ENCODE measurements at regions not wholly inside any gene's neighbourhood (a gene's known extent, or its start where the extent isn't known, plus 50 kb on each side); places are given as distances from the start of the nearest gene placed in this dataset.

DNA sequence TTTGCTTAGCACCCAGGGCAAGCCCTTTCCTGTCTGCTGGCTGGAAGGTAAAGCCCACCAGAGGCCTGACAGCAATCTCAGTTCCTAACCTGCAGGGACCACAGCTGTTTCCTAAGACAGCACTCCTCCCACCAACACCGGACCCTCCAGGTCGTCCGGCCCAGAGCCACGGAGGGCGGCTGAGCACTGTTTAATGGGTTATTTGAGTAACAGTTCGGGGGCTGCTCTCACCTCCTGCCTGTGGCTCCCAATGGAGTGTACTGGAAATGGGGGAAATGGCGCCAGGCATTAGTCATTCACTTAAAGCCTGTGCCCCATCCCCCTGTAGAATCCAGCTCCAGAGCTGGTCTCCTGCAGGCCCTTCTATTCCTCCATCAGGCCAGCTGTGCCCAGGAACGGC lies 81.6 kb upstream of the ADRA2C start:
- Histone ChIP-seq H3K9me3 (no peaks in the 10 kb centered on the region), H3K4me3 (no peak overlapping the region), H3K4me1 (no peaks in the 10 kb centered on the region), H3K27ac (no peak overlapping the region), H3K36me3 (no peaks in the 10 kb centered on the region), H3K27me3 (no peaks in the 10 kb centered on the region)
- intact Hi-C loops (cut with DNase I), result no loop called here
- ATAC-seq (no peak), DNase-seq (peak; percentile 30)
- TF ChIP-seq, protein P1, sequence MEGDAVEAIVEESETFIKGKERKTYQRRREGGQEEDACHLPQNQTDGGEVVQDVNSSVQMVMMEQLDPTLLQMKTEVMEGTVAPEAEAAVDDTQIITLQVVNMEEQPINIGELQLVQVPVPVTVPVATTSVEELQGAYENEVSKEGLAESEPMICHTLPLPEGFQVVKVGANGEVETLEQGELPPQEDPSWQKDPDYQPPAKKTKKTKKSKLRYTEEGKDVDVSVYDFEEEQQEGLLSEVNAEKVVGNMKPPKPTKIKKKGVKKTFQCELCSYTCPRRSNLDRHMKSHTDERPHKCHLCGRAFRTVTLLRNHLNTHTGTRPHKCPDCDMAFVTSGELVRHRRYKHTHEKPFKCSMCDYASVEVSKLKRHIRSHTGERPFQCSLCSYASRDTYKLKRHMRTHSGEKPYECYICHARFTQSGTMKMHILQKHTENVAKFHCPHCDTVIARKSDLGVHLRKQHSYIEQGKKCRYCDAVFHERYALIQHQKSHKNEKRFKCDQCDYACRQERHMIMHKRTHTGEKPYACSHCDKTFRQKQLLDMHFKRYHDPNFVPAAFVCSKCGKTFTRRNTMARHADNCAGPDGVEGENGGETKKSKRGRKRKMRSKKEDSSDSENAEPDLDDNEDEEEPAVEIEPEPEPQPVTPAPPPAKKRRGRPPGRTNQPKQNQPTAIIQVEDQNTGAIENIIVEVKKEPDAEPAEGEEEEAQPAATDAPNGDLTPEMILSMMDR (IDR thresholded peaks at IDR 0.05), result no peak

DNA sequence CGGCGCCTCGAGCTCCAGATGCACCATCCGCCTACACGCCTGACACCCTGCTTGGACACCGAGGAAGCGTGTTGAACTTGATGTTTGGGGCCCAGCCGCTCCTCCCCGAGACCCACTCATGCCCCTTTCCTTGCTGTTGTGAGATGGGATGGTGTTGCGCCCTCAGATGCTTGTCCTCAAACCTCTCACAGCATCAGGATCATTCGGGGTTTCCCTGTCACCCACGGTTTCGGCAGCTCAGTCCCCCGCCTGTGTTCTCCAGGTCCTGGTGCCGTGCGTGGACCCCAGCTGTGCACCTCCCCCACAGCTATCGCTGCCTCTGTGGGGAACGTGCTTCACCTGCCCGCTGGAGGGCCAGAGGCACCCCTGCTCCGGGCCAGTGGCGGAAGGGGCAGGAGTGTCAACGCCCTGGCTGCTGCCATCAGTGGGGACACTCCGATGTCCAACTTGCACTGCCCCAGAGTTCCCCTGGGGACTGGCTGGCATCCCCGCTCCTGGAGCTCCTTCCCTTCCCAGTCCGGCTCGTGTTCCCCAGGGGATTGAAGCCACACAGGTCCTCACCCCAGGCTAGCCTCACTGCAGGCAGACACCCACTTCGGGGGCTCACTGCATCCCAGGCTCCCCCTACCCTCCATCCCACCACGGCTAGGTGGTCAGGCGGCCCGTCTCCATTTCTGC lies 82.3 kb upstream of the ADRA2C start:
- Histone ChIP-seq H3K27me3 (no peaks in the 10 kb centered on the region), H3K4me3 (no peak overlapping the region), H3K36me3 (no peaks in the 10 kb centered on the region), H3K4me1 (no peaks in the 10 kb centered on the region), H3K9me3 (no peaks in the 10 kb centered on the region), H3K27ac (no peak overlapping the region)
- DNase-seq, result peak; percentile 42
- TF ChIP-seq, protein P1 (IDR thresholded peaks at IDR 0.05), result no peak
- ATAC-seq, result no peak
- intact Hi-C loops (cut with DNase I), result no loop called here

DNA sequence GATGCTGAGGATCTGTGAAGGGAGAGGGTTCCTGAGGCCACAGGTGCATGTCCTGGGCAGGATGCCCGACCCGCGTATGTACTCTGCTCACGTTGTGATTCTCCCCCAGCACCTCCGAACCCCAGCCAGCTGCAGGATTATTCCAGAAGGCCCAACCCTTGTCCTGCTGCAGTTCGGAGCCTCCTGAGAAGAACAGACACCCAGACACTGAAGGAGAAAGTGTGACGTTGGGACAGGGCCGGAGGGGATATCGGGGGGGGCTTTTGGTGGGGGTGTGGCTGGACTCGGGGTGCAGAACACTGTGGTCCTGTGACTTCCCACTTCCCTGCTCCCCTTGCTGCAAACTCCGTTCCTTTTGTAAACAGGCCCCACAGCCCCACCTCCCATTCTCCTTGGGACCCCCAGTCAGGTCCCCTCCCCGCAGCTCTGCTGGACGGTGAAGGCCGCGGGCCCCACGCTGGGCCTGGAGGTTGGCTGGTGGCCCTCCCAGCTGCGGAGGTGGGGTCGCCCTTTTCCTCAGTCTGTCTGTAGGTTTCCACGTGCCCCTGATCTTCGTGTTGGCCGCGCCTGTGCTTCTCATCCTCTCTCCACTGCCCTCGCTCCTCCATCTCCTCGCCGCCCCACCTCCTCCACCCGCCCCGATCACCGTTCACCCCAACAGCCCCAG lies 83.0 kb upstream of the ADRA2C start:
- no peak overlapping the region for H3K27ac ChIP-seq
- no peaks in the 10 kb centered on the region for H3K9me3 ChIP-seq
- TF ChIP-seq, protein P1 (IDR thresholded peaks at IDR 0.05), result no peak
- H3K36me3 ChIP-seq, result no peaks in the 10 kb centered on the region
- H3K27me3 ChIP-seq, result no peaks in the 10 kb centered on the region
- no peaks in the 10 kb centered on the region for H3K4me1 ChIP-seq
- ATAC-seq, result no peak
- H3K4me3 ChIP-seq, result no peak overlapping the region
- peak; percentile 61 for DNase-seq
- intact Hi-C loops (cut with DNase I), result no loop called here

DNA sequence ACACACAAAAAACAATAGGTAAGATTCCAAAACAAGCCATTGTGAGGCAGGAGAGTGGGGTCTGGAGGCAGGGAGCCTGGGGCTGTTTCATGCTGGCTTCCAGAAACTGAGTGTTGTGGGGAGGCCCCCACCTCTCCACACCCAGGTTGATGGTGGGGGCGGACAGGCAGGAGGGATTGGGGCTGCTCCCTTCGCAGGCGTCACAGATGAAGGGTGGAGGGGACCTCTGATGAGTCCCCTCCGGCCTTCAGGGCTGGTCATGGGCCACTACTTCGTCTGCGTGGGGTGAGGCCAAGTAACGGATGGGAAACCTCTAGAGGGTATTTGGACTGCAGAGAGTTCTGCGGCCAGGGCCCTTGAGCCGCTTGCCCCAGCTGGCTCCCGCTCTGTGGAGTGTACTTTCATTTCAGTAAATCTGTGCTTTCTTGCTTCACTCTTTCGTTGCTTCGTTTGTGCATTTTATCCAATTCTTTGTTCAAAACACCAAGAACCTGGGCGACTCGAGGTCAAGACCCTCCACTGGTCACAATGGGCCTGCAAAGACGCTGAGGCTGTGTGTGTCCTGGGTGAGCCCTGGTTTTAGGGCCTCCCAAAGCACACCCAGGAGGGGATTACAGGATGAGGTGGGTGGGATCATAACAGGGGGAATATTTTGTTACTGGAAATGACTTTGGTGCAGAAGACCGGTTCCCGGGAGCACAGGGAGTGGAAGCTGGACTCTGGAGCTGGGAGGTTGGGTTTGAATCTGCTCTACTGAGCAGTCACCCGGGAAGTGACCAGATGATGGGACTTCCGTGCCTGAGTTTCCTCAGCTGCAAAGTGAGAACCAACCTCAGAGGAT lies 83.7 kb upstream of the ADRA2C start:
- Histone ChIP-seq H3K4me1 (no peaks in the 10 kb centered on the region), H3K27ac (no peak overlapping the region), H3K36me3 (no peaks in the 10 kb centered on the region), H3K9me3 (no peaks in the 10 kb centered on the region), H3K4me3 (no peak overlapping the region), H3K27me3 (no peaks in the 10 kb centered on the region)
- intact Hi-C loops (cut with DNase I), result no loop called here
- DNase-seq (peak; percentile 46), ATAC-seq (no peak)
- TF ChIP-seq, protein P1 (IDR thresholded peaks at IDR 0.05), result no peak

DNA sequence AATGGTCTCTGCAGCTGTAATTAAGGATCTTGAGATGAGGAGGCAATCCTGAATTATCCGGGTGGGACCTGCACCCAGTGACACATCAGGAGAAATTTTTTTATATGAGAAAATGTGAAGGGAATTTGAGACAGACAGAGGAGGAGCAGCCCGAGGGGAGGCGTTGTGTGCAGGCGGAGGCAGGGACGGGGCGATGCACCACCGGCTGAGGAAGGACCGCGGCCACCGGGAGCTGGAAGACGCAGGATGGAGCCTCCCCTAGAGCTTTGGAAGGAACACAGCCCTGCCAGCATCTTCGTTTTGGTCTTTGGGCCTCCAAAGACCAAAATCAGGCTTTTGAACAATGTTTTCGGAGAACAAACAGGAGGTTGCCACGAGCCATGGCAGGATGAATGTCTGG lies 85.0 kb upstream of the ADRA2C start:
- intact Hi-C loops (cut with DNase I), result no loop called here

More for the DNA sequence above, 85.0 kb upstream of the ADRA2C start:
- H3K36me3 ChIP-seq, result no peaks in the 10 kb centered on the region
- no peak overlapping the region for H3K27ac ChIP-seq
- ATAC-seq, result no peak
- peak; percentile 40 for DNase-seq
- TF ChIP-seq, protein P1 (IDR thresholded peaks at IDR 0.05), result no peak
- H3K4me3 ChIP-seq, result no peak overlapping the region
- H3K4me1 ChIP-seq, result no peaks in the 10 kb centered on the region
- no peaks in the 10 kb centered on the region for H3K9me3 ChIP-seq
- no peaks in the 10 kb centered on the region for H3K27me3 ChIP-seq
